ENCODE measurements at regions not wholly inside any gene's neighbourhood (a gene's known extent, or its start where the extent isn't known, plus 50 kb on each side); places are given as distances from the start of the nearest gene placed in this dataset.

DNA sequence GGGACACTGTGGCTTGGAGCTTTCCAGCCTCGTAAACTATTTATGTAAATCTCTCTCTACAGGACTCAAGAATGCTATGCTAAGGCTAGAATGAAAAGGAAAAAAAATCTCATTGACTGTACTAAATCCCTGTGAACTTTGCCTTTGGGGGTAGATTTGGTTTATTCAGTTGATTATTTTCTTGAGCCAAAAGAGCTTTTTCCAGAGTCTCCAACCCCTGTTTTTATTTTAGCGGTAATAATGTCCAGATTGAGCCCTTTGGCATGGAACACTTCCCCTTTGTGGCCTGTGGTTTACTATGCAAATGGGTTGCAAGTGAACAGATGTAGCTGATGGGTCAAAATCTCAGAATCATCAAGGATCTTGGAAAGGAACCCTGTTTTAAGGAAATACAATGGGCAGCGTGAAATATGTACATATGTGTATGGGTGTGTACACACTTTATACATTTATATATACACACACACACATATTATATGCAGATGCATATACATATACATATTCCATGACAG is 72.9 kb downstream of the FAM9B start:
- TF ChIP-seq, protein P1, sequence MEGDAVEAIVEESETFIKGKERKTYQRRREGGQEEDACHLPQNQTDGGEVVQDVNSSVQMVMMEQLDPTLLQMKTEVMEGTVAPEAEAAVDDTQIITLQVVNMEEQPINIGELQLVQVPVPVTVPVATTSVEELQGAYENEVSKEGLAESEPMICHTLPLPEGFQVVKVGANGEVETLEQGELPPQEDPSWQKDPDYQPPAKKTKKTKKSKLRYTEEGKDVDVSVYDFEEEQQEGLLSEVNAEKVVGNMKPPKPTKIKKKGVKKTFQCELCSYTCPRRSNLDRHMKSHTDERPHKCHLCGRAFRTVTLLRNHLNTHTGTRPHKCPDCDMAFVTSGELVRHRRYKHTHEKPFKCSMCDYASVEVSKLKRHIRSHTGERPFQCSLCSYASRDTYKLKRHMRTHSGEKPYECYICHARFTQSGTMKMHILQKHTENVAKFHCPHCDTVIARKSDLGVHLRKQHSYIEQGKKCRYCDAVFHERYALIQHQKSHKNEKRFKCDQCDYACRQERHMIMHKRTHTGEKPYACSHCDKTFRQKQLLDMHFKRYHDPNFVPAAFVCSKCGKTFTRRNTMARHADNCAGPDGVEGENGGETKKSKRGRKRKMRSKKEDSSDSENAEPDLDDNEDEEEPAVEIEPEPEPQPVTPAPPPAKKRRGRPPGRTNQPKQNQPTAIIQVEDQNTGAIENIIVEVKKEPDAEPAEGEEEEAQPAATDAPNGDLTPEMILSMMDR (IDR thresholded peaks at IDR 0.05 in 4 of 5, conservative IDR thresholded peaks at IDR 0.05 in 1 of 5): no peak
- TF ChIP-seq POLR2A (IDR thresholded peaks at IDR 0.05): no peak

All from gastrocnemius medialis (tissue), 4 donors.